Activated CD4-positive, alpha-beta T cell treated with anti-CD3 and anti-CD28 coated beads, Interleukin-2, amount 50 U/mL, for 1 hour (primary cell): ENCODE measurements at regions not wholly inside any gene's neighbourhood (a gene's known extent, or its start where the extent isn't known, plus 50 kb on each side); places are given as distances from the start of the nearest gene placed in this dataset.

Source experiments
- DNase-seq: peaks from one replicate; pipeline ENCODE4 v3.0.0-alpha.2; 2020

GRCh38 chr4:43837604-43838003 is 611.0 kb downstream of the KCTD8 start:
- no peak for DNase-seq

DNA sequence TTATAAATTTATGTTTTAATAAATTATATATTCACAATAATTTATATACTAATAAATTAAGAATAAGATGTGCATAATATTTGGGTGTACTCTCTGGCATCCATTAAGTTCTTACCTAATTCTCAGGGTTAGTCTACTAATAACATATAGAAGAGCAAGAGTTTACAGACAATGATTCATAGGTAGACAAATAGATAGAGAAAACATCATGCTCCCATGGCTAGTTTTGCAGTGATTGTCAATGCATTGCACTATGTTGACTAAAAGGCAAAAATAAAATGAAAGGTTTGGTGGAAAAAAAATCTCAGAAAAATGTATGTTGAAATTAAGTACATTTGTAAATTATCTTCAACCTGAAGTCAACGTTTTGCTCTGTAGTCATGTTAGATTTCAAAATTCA is 606.0 kb downstream of the KCTD8 start:
- no peak for DNase-seq

DNA sequence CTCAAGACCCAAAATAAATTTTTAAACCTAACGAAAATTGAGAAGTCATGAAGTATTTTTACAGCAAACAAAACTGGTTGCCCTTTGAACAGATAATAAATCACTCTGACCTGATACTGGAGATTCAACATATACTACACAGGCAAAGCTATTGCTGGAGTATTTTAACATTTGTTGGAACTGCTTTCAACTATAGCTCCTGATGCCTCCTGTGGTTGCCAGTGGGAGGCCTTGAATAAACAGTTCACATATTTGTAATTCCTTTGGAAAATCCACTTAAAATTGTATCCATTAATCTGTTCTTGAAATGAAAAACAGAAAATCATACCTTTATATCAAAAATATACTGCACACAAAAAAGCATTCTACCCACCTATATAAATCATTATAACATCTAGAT is 605.1 kb downstream of the KCTD8 start:
- DNase-seq = no peak

GRCh38 chr4:43846111-43846587 is 602.5 kb downstream of the KCTD8 start:
- no peak for DNase-seq

DNA sequence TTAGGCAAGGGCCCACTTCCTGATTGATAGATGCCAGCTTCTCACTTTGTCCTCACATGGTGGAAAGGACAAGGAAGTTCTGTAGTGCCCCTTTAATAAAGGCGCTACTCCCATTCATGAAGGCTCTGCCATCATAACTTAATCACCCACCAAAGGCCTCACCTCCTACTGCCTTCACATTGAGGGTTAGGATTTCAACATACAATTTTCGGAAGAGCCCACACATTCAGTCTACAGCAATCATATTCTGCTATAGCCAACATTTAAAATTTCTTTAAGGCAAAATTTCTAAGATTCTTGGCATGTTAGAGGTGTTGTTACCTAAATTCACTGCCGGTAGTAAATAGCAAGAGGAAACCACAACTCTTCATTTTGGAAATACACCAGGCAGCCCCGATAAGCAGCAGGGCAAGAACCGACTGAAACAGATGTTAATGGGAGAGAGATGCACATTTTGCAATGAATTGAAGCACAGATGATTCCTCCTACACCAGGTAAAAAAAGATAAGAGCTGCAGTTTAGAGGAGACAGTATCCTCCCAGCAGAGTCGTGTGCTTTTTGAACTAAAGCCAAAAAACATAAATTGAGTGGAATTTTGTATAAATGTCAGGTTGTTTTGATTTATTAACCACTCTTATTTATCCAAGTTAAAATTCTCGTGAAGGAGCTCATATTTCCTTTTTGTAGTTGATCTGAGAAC is 594.9 kb downstream of the KCTD8 start:
- no peak for DNase-seq

DNA sequence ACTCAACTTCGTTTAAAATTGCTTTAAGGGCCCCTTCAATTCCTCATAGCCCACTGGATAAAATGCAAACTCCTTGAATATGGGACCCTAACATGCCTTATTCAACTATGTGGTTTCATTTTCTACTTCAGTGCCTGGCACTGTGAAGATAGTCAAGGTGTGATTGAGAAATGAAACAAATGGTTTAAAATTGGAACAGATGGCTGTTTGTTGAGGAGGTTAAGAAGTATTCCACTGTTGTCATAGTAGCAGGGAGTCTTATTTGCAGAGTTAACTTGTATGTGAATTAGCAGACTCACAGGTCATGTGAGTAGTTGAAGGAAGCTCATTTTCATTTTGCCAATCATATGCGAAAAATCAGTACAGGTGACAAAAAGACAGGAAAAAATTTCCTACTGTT is 593.3 kb downstream of the KCTD8 start:
- no peak for DNase-seq

- DNase-seq = no peak
These were observed 583.9 kb downstream of the KCTD8 start for GRCh38 chr4:43864616-43865146.

DNA sequence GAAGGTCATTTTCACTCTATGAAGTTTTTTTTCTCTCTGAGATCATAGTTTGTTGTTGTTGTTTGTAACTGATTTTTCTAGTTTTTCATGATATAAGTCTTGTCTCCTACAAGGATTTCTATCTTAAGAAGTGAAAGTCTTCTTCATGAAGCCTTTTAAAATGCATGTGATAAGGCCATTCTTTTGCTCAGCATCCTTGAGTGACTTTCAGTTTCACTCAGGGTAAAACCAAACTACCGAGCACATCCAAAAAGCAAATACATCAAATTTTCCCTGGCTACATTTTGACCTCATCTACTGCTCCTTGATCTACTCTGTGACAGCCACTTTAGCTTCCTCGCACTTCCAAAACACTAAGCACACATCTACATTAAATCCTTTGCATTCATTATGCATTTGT is 580.7 kb downstream of the KCTD8 start:
- no peak for DNase-seq

DNA sequence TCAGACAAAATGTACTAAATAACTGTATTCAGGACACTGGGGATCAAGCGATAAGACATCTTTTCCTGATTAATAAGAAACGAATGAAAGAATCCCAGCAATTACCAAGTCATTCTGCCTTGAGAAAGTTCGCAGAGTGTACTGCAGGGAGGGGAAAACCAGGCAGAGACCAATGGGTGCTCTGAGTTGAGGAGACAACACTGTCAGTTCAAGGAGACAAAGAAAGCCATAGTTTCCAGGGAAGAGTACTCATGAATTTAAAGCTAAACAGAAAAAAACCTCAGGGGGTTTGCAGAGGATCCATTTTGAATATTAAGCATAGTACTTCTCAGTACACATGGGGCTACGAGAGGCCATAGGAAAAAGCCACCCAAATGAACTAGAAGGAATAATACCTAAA is 573.0 kb downstream of the KCTD8 start:
- no peak for DNase-seq

DNA sequence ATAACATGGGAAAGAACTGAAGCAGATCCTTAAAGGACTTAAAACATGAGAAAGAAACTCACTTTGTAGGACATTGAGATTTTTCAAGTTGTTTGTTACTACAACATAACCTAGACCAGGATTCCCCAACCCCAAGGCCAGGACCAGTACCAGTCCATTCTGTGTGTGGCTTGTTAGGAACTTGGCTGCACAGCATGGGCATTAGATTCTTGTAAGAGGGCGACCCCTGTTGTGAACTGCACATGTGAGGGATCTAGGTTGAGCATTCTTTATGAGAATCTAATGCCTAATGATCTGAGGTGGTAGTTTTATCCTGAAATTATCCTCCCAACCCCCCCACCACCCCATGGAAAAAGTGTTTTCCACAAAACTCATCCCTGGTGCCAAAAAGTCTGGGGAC is 566.1 kb downstream of the KCTD8 start:
- no peak for DNase-seq

GRCh38 chr4:43886196-43886595 is 562.4 kb downstream of the KCTD8 start:
- no peak for DNase-seq

DNA sequence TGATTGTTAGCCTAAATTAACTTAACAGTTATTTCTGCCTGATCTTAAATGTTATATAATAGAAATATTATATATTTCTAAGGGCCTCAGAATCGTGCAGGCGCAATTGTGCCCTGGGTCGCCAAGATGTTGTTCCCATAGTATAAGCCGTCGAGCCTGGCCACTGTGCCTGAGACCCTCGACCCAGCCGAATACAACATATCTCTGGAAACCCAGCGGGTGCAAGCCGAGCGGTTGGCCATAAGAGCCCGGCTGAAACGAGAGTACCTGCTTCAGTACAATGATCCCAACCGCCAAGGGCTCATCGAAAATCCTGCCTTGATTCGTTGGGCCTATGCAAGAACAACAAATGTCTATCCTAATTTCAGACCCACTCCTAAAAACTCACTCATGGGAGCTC is 549.8 kb downstream of the KCTD8 start:
- no peak for DNase-seq

DNA sequence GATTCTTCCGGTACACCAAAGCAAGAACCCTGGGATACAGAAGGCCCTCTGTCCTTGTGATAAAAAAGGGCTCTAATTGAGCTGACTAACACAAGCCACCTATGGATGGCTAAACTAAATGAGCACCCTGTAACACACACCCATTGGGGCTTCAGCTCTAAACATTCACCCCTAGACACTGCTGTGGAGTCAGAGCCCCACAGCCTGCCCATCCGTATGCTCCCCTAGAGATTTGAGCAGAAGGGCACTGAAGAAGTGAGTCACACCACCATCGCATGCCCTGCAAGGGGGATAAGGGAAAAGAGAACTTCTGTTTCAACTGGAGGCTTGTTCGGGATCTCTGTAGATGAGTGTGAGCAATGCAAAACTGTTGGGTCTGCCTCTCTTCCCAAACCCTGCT is 545.2 kb downstream of the KCTD8 start:
- no peak for DNase-seq

DNA sequence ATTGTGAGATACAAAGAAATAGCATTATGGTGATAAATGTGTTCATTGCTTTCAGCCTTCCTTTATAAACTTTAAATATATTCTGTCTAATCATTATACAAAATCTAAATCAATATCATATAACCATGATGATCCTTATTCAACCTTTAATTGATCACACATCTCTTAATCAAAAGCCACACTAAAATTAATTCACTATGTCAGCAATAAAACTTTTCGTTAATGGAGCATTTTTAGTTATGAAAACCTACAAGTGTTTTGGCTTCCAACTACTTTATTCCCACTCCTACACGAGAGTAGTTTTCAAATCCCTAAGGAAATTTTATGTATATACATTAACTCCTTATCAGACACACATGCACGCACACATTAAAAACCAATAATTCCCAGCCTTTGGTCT is 530.2 kb downstream of the KCTD8 start:
- DNase-seq = no peak

GRCh38 chr4:43932448-43932847 is 516.2 kb downstream of the KCTD8 start:
- no peak for DNase-seq

DNA sequence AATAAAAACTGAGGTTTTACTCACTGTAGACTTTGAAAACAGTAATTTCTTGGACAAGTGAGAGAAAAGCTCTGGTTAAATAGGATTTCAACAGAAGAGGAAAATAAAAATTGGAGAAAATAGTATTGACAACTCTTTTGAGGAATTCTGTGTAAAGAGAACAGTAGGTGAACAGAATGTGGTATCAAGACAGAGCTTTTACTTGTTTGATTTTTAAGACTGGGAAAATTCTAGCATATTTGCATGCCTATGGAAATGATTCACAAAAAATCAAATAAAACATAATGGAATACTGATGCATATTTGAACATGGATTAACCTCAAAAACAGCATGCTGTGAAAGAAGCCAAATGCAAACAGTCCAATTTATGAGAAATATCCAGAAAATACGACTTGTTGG is 504.6 kb downstream of the KCTD8 start:
- DNase-seq = no peak

DNA sequence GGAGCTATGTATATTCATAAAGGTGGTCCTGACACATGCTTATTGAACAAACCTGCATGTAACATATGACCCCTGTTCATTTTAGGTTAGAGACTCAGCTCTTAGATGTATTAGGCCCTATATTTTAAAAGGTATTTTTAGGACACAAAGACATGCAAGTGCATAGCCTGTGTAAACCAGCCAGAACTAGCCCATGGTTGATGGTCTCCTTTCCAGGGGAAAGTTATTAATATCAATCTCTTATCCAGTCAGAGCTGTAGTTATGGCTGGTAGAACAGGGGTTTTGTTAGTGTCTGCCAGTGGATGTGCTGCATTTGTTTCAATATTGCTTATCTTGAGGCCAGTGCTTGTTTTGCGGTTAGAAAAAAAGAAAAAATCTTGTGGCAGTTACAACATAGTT is 488.6 kb downstream of the KCTD8 start:
- DNase-seq = no peak

GRCh38 chr4:43968011-43968410 is 480.6 kb downstream of the KCTD8 start:
- DNase-seq = no peak

DNA sequence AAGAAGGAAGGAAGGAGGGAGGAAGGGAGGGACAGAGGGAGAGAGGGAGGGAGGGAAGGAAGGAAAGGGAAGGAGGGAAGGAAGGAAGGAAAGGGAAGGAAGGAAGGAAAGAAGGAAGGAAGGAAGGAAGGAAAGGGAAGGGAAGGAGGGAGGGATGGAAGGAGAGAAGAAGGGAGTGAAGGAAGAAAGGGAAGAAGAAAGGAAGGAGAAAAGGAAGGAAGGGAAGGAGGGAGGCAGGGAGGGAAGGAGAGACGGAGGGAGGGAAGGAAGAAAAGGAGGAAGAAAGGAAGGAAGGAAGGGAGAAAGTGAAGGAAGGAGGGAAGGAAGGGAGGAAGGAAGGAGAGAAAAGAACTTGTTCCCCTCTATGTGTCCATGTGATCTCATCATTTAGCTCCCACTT is 465.0 kb downstream of the KCTD8 start:
- no peak for DNase-seq

DNA sequence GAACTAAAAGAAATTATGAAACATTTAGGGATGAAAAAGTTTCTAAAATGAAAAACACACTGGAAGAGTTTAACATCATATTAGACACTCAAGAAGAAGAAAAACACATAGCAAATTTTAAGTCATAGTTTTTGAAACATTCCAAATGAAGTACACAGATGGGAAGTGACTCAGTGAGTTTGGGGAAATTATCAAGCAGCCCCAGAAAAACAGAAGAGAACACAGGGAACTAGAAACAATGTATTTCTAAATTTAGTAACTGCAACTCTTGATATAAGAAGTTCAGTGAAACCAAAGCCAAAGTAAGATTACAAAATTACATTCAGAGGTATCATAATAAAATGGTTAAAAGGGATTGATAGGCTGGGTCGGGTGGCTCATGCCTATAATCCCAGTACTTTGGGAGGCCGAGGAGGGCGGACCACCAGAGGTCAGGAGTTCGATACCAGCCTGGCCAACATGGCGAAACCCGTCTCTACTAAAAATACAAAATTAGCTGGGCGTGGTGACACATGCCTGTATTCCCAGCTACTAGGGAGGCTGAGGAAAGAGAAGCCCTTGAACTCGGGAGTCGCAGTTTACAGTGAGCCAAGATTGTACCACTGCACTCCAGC is 461.2 kb downstream of the KCTD8 start:
- DNase-seq = no peak

DNA sequence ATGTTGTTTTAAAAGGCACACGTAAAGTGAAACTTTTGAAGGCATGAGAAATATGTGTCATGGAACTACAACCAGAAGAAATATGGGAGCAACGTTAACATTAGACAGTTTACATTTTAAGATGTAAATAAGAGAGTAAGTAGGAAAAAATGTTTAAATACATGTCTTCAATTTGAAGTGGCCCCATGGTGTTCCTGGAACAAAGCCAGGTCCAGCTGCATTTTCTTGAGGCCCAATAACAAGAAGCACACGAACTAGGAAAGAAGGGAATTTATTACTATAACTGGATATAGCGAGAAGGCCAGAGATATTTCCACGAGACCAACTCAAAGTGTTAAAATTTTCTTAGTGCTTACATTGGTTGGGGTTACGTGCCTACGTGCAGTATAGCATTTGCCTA is 458.1 kb downstream of the KCTD8 start:
- DNase-seq = no peak

- DNase-seq = no peak
These were observed 457.6 kb downstream of the KCTD8 start for GRCh38 chr4:43990963-43991362.

DNA sequence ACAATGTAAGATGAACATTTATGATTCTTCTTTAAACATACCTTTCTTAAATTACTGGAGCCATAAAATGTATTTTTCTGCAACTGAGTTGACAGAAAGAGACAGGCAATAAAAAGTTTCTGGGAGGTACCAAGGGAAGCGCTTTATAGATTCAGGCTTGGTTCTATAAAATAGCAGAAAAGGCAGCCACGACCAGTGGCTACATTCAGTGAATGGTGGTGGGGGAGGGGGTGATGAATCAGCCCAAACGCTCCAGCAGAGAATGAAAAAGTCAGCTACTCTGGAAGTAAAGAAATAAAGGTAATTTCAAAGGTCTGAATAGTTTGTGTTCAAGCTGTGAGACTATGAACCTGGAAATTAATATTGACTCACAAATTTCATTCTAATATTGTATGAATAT is 456.1 kb downstream of the KCTD8 start:
- DNase-seq = no peak

- DNase-seq = no peak
These were observed 455.3 kb downstream of the KCTD8 start for GRCh38 chr4:43993196-43993902.
